GM21423 (cell line): ENCODE measurements at regions not wholly inside any gene's neighbourhood (a gene's known extent, or its start where the extent isn't known, plus 50 kb on each side); places are given as distances from the start of the nearest gene placed in this dataset.

ENCODE experiments used
- ATAC-seq: cut with Tn5 transposase; IDR thresholded peaks from one replicate; pipeline ENCODE4 v1.9.1; 2021; ENCODE audit warnings: mild to moderate bottlenecking, moderate library complexity; ENCODE audit not compliant: unreplicated experiment

DNA sequence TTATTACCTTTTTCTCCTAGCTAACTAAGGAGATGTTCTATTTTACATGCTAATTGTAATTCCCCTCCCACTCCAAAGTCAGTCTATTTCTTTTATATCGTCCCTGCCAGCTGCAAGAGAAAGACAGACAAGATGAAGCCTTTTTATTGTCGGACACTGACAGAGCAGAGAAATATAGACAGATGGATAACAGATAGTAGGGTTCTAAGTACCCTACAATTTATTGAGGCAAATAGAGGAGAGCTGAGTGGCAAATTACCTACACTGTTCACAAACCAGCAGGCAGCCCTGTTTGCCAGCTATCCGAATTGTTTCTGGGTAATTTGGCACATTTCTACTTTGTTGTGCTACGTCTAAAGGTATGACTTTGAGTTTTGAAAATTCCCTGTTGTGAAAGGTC is 392.3 kb upstream of the ZNF717 start:
- ATAC-seq = no peak

DNA sequence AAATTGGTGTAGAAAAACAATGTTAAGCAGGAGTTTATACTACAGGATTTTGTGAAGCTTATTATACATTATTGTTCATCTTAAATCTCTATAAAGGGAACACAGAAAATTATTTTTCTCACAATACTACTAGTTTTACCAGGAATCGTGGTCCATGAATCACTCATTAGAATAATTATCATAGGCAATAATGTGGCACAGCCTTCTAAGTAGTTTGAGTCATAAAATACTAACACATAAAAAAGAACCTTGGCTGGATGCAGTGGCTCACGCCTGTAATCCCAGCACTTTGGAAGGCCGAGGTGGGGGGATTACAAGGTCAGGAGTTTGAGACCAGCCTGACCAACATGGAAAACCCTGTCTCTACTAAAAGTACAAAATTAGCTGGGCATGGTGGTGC is 393.1 kb upstream of the ZNF717 start:
- no peak for ATAC-seq

DNA sequence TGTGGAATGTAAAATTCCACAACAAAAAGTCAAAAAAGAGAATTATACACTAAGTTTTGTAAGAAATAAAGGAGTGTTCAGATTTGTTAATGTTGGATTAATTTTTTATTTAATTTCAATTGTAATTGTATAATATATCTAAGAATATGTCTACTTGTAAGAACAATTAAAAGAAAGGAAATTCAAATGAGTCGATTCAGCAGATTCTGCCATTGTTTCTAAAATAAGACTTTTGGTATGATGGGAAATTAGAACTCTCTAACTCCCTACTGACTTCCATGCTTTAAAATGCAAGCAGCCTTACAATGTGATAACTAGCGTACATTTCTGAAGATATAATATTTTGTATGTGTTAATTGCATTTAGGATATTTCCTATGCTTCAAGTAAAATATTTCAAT is 395.9 kb upstream of the ZNF717 start:
- no peak for ATAC-seq

GRCh38 chr3:76198086-76198485 is 412.7 kb upstream of the ZNF717 start:
- no peak for ATAC-seq

- no peak for ATAC-seq
Observed at GRCh38 chr3:76199382-76199781, 414.0 kb upstream of the ZNF717 start.

GRCh38 chr3:76203578-76203977 is 418.2 kb upstream of the ZNF717 start:
- ATAC-seq = no peak

DNA sequence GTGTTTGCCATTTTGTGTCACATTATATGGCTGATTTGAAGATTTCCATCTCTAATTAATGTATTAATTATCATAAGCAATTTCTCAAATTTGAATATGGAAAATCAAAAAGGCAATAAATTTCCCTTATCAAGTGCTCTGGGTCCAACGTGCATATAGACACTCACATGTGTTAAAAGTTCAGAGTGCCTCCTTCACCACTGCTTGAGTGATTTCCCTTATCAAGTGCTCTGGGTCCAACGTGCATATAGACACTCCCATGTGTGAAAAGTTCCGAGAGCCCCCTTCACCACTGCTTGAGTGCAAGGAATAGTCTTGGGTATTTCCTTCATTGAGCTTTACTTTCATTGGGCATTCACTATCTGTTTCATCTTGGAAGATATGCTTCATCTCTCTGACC is 421.0 kb upstream of the ZNF717 start:
- ATAC-seq = no peak

DNA sequence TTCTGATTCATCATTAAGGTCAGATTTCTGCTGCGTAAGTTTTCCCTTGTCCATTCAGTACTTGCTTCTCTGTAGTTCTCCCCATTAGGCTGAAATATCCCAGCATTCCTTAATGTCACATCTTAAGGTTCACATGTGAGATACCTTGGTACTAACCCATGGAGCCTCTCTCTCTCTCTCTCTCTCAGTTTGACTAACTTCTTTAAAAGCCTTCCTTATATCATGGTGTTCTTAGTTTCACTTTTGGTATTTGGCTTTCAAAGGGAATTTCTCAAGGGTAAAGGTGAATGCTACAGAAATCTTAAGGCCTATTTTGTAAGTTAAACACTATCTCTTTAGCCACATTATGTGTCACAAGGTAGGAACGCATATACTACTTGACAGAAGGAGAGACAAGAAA is 427.3 kb upstream of the ZNF717 start:
- ATAC-seq = no peak

GRCh38 chr3:76222201-76222600 is 436.9 kb upstream of the ZNF717 start:
- ATAC-seq = no peak

DNA sequence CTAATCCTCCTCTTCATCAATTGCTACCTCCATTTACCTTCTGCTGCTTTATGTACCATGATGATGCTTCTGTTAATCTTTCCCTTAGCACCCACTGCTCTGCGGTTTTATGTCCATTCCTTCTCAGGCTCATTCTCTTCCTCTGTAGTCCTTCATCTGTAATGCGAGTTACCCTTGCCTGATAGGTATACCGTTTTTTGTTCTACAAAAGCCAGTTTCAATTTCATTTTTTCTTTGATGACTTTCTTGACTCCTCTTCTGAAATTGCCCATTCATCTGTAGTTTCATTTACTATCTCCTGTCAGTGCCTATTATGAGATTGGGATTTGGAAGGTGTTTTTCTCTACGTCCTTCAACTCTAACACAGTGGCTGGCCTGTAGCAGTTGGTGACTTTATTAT is 445.9 kb upstream of the ZNF717 start:
- no peak for ATAC-seq

GRCh38 chr3:76242886-76243753 is 457.8 kb upstream of the ZNF717 start:
- no peak for ATAC-seq

- ATAC-seq = no peak
Observed at GRCh38 chr3:76245073-76245472, 459.7 kb upstream of the ZNF717 start.

- no peak for ATAC-seq
Observed at GRCh38 chr3:76245622-76246021, 460.3 kb upstream of the ZNF717 start.

- no peak for ATAC-seq
Observed at GRCh38 chr3:76264496-76264895, 479.1 kb upstream of the ZNF717 start.

GRCh38 chr3:76264911-76265310 is 479.6 kb upstream of the ZNF717 start:
- no peak for ATAC-seq

DNA sequence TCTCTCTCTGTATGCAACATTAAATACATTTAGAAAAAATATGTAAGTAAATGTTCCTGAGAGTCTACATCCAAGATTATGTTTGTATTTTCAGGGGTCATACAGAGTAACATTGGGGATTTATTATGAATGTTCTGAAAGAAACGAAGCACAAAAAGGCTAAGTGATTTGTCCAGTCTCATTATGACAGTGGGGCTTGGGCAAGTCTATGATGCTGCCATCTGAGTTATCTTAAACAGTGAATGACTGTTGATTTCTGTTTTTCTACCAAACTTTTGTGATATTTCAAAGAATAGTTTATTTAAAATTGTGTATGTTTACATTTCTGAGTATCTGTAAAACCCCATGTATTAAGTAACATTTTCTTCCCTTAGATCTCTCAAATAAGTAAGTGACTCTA is 481.2 kb upstream of the ZNF717 start:
- no peak for ATAC-seq

DNA sequence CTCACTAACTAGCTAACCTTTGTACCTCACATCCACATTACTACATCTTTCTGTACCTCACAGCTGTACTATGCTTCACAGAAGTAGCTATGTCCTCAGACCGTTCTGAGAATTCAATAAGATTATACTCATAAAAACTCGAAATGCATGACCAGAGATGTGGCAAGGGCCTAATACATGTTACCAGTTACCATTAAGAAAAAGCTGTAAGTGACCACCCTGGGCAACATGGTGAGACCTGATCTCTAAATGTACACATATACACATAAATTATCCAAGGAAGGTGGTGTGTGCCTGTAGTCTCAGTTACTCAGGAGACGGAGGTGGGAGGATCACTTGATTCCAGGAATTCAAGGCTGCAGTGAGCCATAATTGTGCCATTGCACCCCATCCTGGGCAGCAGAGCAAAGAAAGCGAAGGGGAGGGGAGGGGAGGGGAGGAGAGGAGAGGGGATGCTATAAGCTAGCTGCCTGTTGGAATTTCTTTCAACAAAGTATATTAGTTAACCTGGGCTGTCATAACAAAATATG is 482.6 kb upstream of the ZNF717 start:
- no peak for ATAC-seq

GRCh38 chr3:76293856-76294255 is 508.5 kb upstream of the ZNF717 start:
- no peak for ATAC-seq

GRCh38 chr3:76300746-76301145 is 515.4 kb upstream of the ZNF717 start:
- no peak for ATAC-seq

DNA sequence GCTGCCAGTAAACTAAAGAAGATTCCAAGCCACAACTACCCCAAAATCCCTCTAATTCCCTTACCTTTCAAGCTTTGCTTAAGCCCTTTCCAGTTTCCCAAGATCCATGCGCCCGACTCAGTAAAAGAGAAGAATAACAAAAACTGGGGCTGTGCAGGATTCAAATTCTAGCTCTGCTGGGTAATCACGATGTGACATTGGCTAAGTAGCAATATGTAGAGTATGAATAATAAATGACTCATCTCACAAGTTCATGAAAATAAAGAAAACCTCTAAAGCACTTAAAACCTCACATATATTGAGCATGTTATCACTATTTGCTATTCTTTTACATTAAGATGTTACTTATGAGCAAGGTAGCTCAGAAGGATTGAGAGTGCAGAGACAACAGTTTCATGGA is 522.2 kb upstream of the ZNF717 start:
- no peak for ATAC-seq

- no peak for ATAC-seq
Observed at GRCh38 chr3:76308541-76308940, 523.2 kb upstream of the ZNF717 start.

DNA sequence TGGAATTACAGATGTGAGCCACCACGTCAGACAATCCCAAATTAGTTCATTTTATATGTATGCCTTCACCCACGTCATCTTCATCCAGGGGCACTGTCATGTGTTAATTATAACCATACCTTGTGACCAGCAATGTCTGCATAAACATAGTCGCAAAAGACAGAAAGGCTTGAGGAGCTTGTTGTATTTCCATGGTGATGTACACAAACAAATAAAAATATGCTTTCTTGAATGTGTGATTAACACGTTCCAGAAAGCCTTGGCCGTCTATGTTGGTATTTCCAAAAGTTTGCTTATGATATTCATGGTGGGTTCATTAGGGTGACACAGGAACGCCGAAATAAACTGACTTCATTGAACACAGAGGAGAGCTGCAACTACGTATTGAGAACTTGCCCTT is 524.7 kb upstream of the ZNF717 start:
- no peak for ATAC-seq

GRCh38 chr3:76310667-76311066 is 525.3 kb upstream of the ZNF717 start:
- no peak for ATAC-seq
